Hepatocyte (in vitro differentiated cells): ENCODE measurements at regions not wholly inside any gene's neighbourhood (a gene's known extent, or its start where the extent isn't known, plus 50 kb on each side); places are given as distances from the start of the nearest gene placed in this dataset.

Experiments used
- EZH2 ChIP-seq: fragments of 200-600 bp; sonication (generic); IDR thresholded peaks from 2 replicates; pipeline ENCODE4 v1.6.1; 2016; ENCODE audit warnings: antibody characterized with exemption, mild to moderate bottlenecking, borderline replicate concordance
- TF ChIP-seq, protein P1 (sequence below): fragments of 200-600 bp; sonication (generic); IDR thresholded peaks from 2 replicates; pipeline ENCODE4 v1.5.1; 2016; ENCODE audit warnings: antibody characterized with exemption, mild to moderate bottlenecking; ENCODE audit not compliant: poor library complexity

- TF ChIP-seq EZH2, result no peak
- TF ChIP-seq, protein P1, sequence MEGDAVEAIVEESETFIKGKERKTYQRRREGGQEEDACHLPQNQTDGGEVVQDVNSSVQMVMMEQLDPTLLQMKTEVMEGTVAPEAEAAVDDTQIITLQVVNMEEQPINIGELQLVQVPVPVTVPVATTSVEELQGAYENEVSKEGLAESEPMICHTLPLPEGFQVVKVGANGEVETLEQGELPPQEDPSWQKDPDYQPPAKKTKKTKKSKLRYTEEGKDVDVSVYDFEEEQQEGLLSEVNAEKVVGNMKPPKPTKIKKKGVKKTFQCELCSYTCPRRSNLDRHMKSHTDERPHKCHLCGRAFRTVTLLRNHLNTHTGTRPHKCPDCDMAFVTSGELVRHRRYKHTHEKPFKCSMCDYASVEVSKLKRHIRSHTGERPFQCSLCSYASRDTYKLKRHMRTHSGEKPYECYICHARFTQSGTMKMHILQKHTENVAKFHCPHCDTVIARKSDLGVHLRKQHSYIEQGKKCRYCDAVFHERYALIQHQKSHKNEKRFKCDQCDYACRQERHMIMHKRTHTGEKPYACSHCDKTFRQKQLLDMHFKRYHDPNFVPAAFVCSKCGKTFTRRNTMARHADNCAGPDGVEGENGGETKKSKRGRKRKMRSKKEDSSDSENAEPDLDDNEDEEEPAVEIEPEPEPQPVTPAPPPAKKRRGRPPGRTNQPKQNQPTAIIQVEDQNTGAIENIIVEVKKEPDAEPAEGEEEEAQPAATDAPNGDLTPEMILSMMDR, result no peak
Measured at GRCh38 chr11:96506953-96507354, 117.1 kb downstream of the JRKL start.
